ENCODE measurements at regions not wholly inside any gene's neighbourhood (a gene's known extent, or its start where the extent isn't known, plus 50 kb on each side); places are given as distances from the start of the nearest gene placed in this dataset.

GRCh38 chr17:79361221-79361734 is 249.6 kb downstream of the RBFOX3 start:
- TF ChIP-seq CTCF (conservative IDR thresholded peaks at IDR 0.05; ENCODE audit: low read length) (no peak), EZH2phosphoT487 (IDR thresholded peaks at IDR 0.05; ENCODE audit: borderline replicate concordance) (no peak)
